ENCODE measurements at regions not wholly inside any gene's neighbourhood (a gene's known extent, or its start where the extent isn't known, plus 50 kb on each side); places are given as distances from the start of the nearest gene placed in this dataset.

DNA sequence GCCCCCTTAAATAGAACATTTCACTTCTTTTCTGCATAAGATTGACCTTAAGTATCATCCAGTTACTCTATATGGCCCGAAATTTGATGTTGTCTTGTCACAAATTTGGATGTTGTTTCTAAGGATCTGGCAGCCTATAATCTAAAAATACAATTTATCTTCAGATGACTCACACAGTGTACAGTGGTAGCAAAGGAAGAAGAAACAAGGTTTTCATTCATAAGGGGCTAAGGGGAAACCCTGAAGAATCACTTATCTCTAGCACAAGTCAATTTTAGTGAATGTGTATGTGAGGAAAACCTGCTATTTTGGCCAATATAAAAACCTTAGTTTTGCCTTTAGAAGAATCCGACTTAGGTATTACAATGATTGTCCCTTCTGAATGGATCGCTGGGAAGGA is 606.3 kb upstream of the LRFN5 start:
- TF ChIP-seq CTCF (conservative IDR thresholded peaks at IDR 0.05) (no peak), ZFX (IDR thresholded peaks at IDR 0.05) (no peak)

All from C4-2B (cell line).